ENCODE measurements at regions not wholly inside any gene's neighbourhood (a gene's known extent, or its start where the extent isn't known, plus 50 kb on each side); places are given as distances from the start of the nearest gene placed in this dataset.

DNA sequence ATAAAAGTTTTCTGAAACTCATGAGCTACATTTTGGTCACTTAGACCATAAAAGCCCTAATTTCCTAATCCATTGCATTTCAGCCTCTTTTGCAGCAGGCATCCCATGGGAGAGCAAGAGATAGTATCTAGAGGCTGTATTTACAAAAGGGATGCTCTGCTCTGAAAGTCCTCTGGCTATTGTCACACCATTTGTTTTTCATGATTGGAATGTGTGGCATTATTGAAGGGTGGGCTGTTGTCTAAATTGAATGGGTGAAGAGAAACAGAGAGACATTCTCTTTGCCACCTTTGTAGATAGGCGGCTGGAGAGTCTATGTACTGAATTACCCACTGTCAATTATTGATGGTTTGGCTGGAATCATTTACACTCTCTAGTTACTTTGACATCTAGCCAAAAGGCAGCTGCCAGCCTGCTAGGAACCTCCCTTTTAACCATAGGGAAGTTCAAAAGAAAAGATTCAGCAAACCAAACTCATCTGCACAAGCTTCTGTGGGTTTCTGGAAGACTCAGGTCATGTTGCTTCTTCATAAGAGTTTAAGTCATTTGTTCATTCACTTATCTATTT lies 89.8 kb upstream of the RARB start:
- TF ChIP-seq, protein P1, sequence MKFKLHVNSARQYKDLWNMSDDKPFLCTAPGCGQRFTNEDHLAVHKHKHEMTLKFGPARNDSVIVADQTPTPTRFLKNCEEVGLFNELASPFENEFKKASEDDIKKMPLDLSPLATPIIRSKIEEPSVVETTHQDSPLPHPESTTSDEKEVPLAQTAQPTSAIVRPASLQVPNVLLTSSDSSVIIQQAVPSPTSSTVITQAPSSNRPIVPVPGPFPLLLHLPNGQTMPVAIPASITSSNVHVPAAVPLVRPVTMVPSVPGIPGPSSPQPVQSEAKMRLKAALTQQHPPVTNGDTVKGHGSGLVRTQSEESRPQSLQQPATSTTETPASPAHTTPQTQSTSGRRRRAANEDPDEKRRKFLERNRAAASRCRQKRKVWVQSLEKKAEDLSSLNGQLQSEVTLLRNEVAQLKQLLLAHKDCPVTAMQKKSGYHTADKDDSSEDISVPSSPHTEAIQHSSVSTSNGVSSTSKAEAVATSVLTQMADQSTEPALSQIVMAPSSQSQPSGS (IDR thresholded peaks at IDR 0.05; ENCODE audit: low read length): no peak
- TF ChIP-seq, protein P2, sequence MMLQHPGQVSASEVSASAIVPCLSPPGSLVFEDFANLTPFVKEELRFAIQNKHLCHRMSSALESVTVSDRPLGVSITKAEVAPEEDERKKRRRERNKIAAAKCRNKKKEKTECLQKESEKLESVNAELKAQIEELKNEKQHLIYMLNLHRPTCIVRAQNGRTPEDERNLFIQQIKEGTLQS (IDR thresholded peaks at IDR 0.05; ENCODE audit: insufficient read depth, low read depth, low read length): no peak
- no peak for TF ChIP-seq SIN3A (conservative IDR thresholded peaks at IDR 0.05 in 1 of 2, IDR thresholded peaks at IDR 0.05 in 1 of 2; ENCODE audit: low read depth in 1 of 2, low read length in 2 of 2)
- TF ChIP-seq, protein P3, sequence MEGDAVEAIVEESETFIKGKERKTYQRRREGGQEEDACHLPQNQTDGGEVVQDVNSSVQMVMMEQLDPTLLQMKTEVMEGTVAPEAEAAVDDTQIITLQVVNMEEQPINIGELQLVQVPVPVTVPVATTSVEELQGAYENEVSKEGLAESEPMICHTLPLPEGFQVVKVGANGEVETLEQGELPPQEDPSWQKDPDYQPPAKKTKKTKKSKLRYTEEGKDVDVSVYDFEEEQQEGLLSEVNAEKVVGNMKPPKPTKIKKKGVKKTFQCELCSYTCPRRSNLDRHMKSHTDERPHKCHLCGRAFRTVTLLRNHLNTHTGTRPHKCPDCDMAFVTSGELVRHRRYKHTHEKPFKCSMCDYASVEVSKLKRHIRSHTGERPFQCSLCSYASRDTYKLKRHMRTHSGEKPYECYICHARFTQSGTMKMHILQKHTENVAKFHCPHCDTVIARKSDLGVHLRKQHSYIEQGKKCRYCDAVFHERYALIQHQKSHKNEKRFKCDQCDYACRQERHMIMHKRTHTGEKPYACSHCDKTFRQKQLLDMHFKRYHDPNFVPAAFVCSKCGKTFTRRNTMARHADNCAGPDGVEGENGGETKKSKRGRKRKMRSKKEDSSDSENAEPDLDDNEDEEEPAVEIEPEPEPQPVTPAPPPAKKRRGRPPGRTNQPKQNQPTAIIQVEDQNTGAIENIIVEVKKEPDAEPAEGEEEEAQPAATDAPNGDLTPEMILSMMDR (IDR thresholded peaks at IDR 0.05; ENCODE audit: control extremely low read depth in 1 of 3, insufficient read depth in 1 of 3, low read depth in 1 of 3, low read length in 3 of 3): no peak

Measured in H1 (cell line).